ENCODE measurements at regions not wholly inside any gene's neighbourhood (a gene's known extent, or its start where the extent isn't known, plus 50 kb on each side); places are given as distances from the start of the nearest gene placed in this dataset.

GRCh38 chr3:187950671-187951070 is 203.3 kb upstream of the LPP start:
- TF ChIP-seq FOXP1 (CRISPR knock-in tag; IDR thresholded peaks at IDR 0.05; ENCODE audit: borderline replicate concordance) (no peak), TEAD1 (CRISPR knock-in tag; IDR thresholded peaks at IDR 0.05) (no peak), PRRX2 (CRISPR knock-in tag; IDR thresholded peaks at IDR 0.05) (no peak), NFE2L1 (CRISPR knock-in tag; IDR thresholded peaks at IDR 0.05) (no peak), ZNF232 (CRISPR knock-in tag; IDR thresholded peaks at IDR 0.05) (no peak), JAZF1 (CRISPR knock-in tag; IDR thresholded peaks at IDR 0.05) (no peak), MLX (CRISPR knock-in tag; IDR thresholded peaks at IDR 0.05) (no peak), ZNF396 (CRISPR knock-in tag; IDR thresholded peaks at IDR 0.05; ENCODE audit: borderline replicate concordance) (no peak), SOX15 (CRISPR knock-in tag; IDR thresholded peaks at IDR 0.05) (no peak), GTF2I (CRISPR knock-in tag; conservative IDR thresholded peaks at IDR 0.05) (no peak), NFATC4 (CRISPR knock-in tag; IDR thresholded peaks at IDR 0.05) (no peak), PRDM15 (CRISPR knock-in tag; IDR thresholded peaks at IDR 0.05) (no peak)
- no peaks in the 10 kb centered on the region for H3K27me3 Mint-ChIP-seq (ENCODE audit: low read depth)
- H3K36me3 Mint-ChIP-seq, result no peaks in the 10 kb centered on the region
- CTCF ChIA-PET, result no interaction called here
- no peak overlapping the region for H3K4me3 Mint-ChIP-seq
- DNase-seq (ENCODE audit: low spot score) (no peak), ATAC-seq (no peak)
- POLR2A ChIA-PET, result interaction anchor here (0.5 kb wide), 1 partner anchor 13 kb away, joined by 6 read pairs; no protein-coding TSS in a partner anchor
- no peak overlapping the region for H3K27ac Mint-ChIP-seq
- H3K4me1 Mint-ChIP-seq, result peaks cover 11% of the 10 kb centered on the region
- no peaks in the 10 kb centered on the region for H3K9me3 Mint-ChIP-seq

GRCh38 chr3:187951452-187952190 is 202.3 kb upstream of the LPP start:
- ATAC-seq (no peak), DNase-seq (ENCODE audit: low spot score) (no peak)
- ChIA-PET POLR2A (no interaction called here), CTCF (no interaction called here)
- H3K4me3 Mint-ChIP-seq, result no peak overlapping the region
- no peak overlapping the region for H3K27ac Mint-ChIP-seq
- H3K27me3 Mint-ChIP-seq (ENCODE audit: low read depth), result no peaks in the 10 kb centered on the region
- no peaks in the 10 kb centered on the region for H3K36me3 Mint-ChIP-seq
- H3K9me3 Mint-ChIP-seq, result no peaks in the 10 kb centered on the region
- peaks cover 11% of the 10 kb centered on the region for H3K4me1 Mint-ChIP-seq
- TF ChIP-seq ATF6 (CRISPR knock-in tag; IDR thresholded peaks at IDR 0.05) (no peak), E2F5 (CRISPR knock-in tag; IDR thresholded peaks at IDR 0.05) (no peak), HMGA2 (CRISPR knock-in tag; IDR thresholded peaks at IDR 0.05) (no peak), E2F4 (CRISPR knock-in tag; IDR thresholded peaks at IDR 0.05; ENCODE audit: borderline replicate concordance, low read depth) (no peak), TEAD4 (CRISPR knock-in tag; IDR thresholded peaks at IDR 0.05) (no peak), MLX (CRISPR knock-in tag; IDR thresholded peaks at IDR 0.05) (no peak), ZNF416 (CRISPR knock-in tag; IDR thresholded peaks at IDR 0.05) (no peak), AR (CRISPR knock-in tag; IDR thresholded peaks at IDR 0.05) (no peak), PRRX2 (CRISPR knock-in tag; IDR thresholded peaks at IDR 0.05) (no peak), ZNF425 (CRISPR knock-in tag; conservative IDR thresholded peaks at IDR 0.05) (no peak)

Data from WTC11 (cell line).